ENCODE measurements at regions not wholly inside any gene's neighbourhood (a gene's known extent, or its start where the extent isn't known, plus 50 kb on each side); places are given as distances from the start of the nearest gene placed in this dataset.
A peak's percentile ranks its signal among the peaks of the same experiment; 100 is the strongest.

DNA sequence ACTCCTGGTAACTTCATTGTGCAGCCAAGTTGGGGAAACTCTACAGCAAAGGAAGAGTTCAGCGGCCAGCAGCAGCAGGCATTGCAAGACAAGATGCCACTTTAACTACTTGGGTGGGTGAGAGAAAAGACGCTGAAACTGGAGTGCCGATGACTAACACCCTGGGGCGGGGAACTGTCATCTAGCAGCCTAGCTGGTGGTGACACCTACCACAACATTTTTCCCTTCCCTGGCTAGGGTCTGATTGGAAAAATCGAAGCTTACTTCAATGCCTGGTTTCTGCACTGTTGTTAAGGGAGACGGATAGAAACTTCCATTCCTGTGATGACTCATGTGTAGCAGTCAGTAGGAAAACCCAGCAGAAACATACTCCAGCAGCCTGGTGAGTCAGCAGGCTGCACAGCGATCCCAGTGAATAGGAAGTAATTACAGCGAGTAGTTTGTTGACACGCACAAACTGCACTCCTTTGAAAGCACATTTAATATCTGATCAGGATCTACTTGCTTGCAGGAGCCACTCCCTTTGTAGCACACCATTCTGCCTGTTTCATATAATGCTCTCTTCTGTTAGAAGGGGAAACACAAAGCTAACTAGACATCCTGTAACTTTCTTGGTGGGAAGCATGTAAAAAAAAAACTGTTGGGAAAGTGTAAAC lies 62.1 kb upstream of the MAPRE2 start:
- TF ChIP-seq EGR1 (IDR thresholded peaks at IDR 0.05) (no peak), USF1 (IDR thresholded peaks at IDR 0.05) (peak; percentile 23; the same call in 1 of the 2 replicates), YY1 (IDR thresholded peaks at IDR 0.05; ENCODE audit: low read depth) (no peak), FOXM1 (IDR thresholded peaks at IDR 0.05; ENCODE audit: borderline replicate concordance, low read depth) (no peak), TCF12 (IDR thresholded peaks at IDR 0.05; ENCODE audit: low read depth) (no peak; the same call in 1 of the 2 replicates), TAF1 (IDR thresholded peaks at IDR 0.05; ENCODE audit: low read depth) (no peak), NFIC (IDR thresholded peaks at IDR 0.05) (0 out of 2 replicates have a peak, but pooled peaks have one; percentile 18), CREB1 (IDR thresholded peaks at IDR 0.05; ENCODE audit: low read depth) (no peak)
- TF ChIP-seq, protein P1, sequence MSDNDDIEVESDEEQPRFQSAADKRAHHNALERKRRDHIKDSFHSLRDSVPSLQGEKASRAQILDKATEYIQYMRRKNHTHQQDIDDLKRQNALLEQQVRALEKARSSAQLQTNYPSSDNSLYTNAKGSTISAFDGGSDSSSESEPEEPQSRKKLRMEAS (IDR thresholded peaks at IDR 0.05): peak; percentile 51; the same call in 1 of the 2 replicates
- TF ChIP-seq, protein P2, sequence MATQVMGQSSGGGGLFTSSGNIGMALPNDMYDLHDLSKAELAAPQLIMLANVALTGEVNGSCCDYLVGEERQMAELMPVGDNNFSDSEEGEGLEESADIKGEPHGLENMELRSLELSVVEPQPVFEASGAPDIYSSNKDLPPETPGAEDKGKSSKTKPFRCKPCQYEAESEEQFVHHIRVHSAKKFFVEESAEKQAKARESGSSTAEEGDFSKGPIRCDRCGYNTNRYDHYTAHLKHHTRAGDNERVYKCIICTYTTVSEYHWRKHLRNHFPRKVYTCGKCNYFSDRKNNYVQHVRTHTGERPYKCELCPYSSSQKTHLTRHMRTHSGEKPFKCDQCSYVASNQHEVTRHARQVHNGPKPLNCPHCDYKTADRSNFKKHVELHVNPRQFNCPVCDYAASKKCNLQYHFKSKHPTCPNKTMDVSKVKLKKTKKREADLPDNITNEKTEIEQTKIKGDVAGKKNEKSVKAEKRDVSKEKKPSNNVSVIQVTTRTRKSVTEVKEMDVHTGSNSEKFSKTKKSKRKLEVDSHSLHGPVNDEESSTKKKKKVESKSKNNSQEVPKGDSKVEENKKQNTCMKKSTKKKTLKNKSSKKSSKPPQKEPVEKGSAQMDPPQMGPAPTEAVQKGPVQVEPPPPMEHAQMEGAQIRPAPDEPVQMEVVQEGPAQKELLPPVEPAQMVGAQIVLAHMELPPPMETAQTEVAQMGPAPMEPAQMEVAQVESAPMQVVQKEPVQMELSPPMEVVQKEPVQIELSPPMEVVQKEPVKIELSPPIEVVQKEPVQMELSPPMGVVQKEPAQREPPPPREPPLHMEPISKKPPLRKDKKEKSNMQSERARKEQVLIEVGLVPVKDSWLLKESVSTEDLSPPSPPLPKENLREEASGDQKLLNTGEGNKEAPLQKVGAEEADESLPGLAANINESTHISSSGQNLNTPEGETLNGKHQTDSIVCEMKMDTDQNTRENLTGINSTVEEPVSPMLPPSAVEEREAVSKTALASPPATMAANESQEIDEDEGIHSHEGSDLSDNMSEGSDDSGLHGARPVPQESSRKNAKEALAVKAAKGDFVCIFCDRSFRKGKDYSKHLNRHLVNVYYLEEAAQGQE (IDR thresholded peaks at IDR 0.05; ENCODE audit: low read depth): no peak
